Coronary artery (tissue), 2 donors: ENCODE measurements at regions not wholly inside any gene's neighbourhood (a gene's known extent, or its start where the extent isn't known, plus 50 kb on each side); places are given as distances from the start of the nearest gene placed in this dataset.

Source experiments
- DNase-seq: peaks from one replicate; pipeline ENCODE4 v3.0.0-alpha.2; 2017; ENCODE audit warnings: low spot score
- H3K27ac ChIP-seq, 2 donors: fragments of 200-600 bp; sonication (generic); one replicate each; pipeline ENCODE4 v1.5.1; 2016 to 2019
- H3K4me3 ChIP-seq: fragments of 200-600 bp; sonication (generic); 2 replicates; pipeline ENCODE4 v1.5.1; 2016; ENCODE audit warnings: mild to moderate bottlenecking, moderate library complexity
- CTCF ChIP-seq: fragments of 200-600 bp; sonication (generic); IDR thresholded peaks from one replicate; pipeline ENCODE4 v1.5.1; 2019; ENCODE audit warnings: antibody characterized with exemption

GRCh38 chr14:26917086-26917485 is 319.3 kb upstream of the NOVA1 start:
- no peak for DNase-seq
- H3K27ac ChIP-seq: no peak overlapping the region
- no peak overlapping the region for H3K4me3 ChIP-seq
- no peak for TF ChIP-seq CTCF

GRCh38 chr14:26925876-26926584 is 328.2 kb upstream of the NOVA1 start:
- H3K4me3 ChIP-seq: no peak overlapping the region
- no peak for TF ChIP-seq CTCF
- no peak for DNase-seq
- H3K27ac ChIP-seq: no peak overlapping the region

- TF ChIP-seq CTCF: no peak
- Histone ChIP-seq H3K27ac (no peak overlapping the region), H3K4me3 (no peak overlapping the region)
- no peak for DNase-seq
Measured at GRCh38 chr14:26926585-26926984, 328.8 kb upstream of the NOVA1 start.

- no peak overlapping the region for H3K27ac ChIP-seq
- DNase-seq: no peak
- H3K4me3 ChIP-seq: no peak overlapping the region
- TF ChIP-seq CTCF: no peak
Measured at GRCh38 chr14:26928019-26928418, 330.2 kb upstream of the NOVA1 start.

- no peak for TF ChIP-seq CTCF
Measured at GRCh38 chr14:26929361-26929760, 331.5 kb upstream of the NOVA1 start.

GRCh38 chr14:26930576-26930975 is 332.7 kb upstream of the NOVA1 start:
- Histone ChIP-seq H3K27ac (no peak overlapping the region), H3K4me3 (no peak overlapping the region)
- no peak for DNase-seq
- TF ChIP-seq CTCF: no peak

More at GRCh38 chr14:26929361-26929760, 331.5 kb upstream of the NOVA1 start:
- no peak overlapping the region for H3K27ac ChIP-seq
- DNase-seq: no peak
- no peak overlapping the region for H3K4me3 ChIP-seq

GRCh38 chr14:26932606-26933005 is 334.8 kb upstream of the NOVA1 start:
- no peak overlapping the region for H3K4me3 ChIP-seq
- H3K27ac ChIP-seq: no peak overlapping the region
- no peak for DNase-seq
- no peak for TF ChIP-seq CTCF
